Skeletal muscle cell (primary cell): ENCODE measurements at regions not wholly inside any gene's neighbourhood (a gene's known extent, or its start where the extent isn't known, plus 50 kb on each side); places are given as distances from the start of the nearest gene placed in this dataset.
"Not testable (repeated sequence)": the region's sequence is repeated elsewhere in the genome, so short reads cannot be mapped to it uniquely, and the experiment has no call there.

Source experiments
- DNase-seq: peaks from one replicate; pipeline ENCODE4 v3.0.0-alpha.2; 2010; ENCODE audit warnings: low read depth
- H3K4me3 ChIP-seq: 2 replicates; pipeline ENCODE4 v1.5.1; 2011; ENCODE audit warnings: low read depth, mild to moderate bottlenecking, control low read depth, low read length, moderate library complexity

DNA sequence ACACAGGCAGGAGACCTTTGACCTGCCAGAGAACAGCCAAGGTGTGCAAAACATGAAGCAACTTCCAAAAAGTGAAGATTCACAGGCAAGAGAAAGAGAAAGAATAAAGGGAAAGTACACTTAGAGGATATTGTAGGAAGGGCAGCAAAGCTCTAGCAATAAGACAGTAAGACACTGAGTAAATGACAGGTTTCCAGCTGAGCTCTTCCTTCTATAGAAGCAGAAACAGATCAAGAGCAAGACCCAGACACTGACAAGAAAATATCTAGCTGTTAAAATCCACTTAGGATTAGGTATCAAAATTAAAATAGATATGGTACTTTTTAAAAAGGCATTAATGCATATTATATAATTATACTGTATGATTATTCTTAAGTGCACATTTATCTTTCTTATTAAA is 333.4 kb downstream of the RAP2B start:
- DNase-seq: no peak
- H3K4me3 ChIP-seq: no peak overlapping the region

- H3K4me3 ChIP-seq: no peak overlapping the region
- DNase-seq: no peak
Observed at GRCh38 chr3:153502682-153503081, 340.7 kb downstream of the RAP2B start.

DNA sequence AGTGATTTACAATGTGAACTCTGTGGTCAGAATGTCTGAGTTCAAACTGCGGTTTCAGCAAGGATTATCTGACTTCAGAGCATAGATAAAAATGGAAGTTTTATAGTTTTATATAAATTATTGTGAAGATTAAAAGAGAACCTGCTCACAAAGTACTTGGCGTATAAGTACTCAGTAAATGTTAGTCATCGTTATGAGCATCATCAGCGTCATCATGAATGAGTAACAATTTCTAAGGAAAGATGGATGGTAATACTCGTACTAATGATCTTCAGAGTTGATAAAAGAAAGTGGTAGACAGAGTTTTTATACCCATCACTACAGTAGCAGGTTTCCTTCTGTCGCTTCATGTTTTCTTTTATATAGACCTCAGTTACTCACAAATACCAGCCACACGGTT is 341.8 kb downstream of the RAP2B start:
- no peak for DNase-seq
- H3K4me3 ChIP-seq: no peak overlapping the region

DNA sequence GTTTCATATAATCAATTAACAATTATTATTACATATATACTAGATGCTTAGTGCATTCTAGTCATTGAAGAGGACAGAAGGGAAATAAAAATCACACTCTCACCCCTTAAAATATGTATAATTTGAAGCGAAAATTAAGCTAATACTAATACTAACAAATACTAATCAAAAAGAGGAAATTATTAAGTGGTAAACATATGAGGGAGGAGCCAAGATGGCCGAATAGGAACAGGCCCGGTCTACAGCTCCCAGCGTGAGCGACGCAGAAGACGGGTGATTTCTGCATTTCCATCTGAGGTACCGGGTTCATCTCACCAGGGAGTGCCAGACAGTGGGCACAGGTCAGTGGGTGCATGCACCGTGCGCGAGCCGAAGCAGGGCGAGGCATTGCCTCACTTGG is 344.2 kb downstream of the RAP2B start:
- DNase-seq, H3K4me3 ChIP-seq: not testable (repeated sequence)

DNA sequence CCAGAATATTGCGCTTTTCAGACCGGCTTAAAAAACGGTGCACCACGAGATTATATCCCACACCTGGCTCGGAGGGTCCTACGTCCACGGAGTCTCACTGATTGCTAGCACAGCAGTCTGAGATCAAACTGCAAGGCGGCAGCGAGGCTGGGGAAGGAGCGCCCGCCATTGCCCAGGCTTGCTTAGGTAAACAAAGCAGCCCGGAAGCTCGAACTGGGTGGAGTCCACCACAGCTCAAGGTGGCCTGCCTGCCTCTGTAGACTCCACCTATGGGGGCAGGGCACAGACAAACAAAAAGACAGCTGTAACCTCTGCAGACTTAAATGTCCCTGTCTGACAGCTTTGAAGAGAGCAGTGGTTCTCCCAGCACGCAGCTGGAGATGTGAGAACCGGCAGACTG is 344.7 kb downstream of the RAP2B start:
- DNase-seq, H3K4me3 ChIP-seq: not testable (repeated sequence)

GRCh38 chr3:153513236-153513635 is 351.2 kb downstream of the RAP2B start:
- H3K4me3 ChIP-seq: no peak overlapping the region
- no peak for DNase-seq

DNA sequence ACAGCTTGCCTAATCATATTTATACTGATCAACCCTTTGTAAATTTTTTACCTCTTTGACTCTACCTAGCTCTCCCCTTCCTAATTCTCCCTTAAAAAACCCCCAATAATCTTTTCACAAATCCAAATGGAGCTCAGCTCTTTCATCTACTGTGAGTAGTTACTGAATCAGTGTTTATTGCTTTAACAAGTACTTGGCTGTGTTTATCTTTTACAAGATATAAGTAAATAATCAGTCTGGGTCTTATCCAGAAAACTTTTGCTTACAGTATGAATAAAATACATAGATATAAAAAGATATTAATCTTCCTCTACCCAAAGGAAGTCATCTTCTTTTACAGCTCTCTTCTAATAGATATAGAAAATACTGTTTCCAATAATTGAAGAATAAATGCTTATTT is 366.4 kb downstream of the RAP2B start:
- no peak for DNase-seq
- no peak overlapping the region for H3K4me3 ChIP-seq

DNA sequence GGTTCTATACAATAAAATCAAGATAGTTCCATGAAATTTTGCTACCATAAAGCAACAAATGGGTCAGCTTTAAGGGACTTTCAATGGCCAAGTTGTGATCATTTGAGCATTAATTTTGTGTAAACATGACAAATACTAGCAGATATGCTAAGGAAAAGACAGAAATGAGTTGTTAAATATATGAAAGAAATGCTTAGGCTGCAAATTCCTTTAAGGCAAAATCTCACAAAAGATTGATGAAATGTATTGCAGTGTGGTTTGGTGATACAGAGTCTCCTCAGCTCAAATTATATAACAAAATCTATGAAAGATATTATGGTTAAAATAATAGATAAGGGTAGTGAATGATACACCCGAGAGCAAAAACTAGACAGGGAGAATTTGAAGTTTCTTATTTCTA is 377.2 kb downstream of the RAP2B start:
- no peak overlapping the region for H3K4me3 ChIP-seq
- DNase-seq: no peak

- no peak for DNase-seq
- no peak overlapping the region for H3K4me3 ChIP-seq
Observed at GRCh38 chr3:153545471-153545870, 383.4 kb downstream of the RAP2B start.

- no peak overlapping the region for H3K4me3 ChIP-seq
- DNase-seq: no peak
Observed at GRCh38 chr3:153547970-153548369, 385.9 kb downstream of the RAP2B start.

- not testable (repeated sequence) for H3K4me3 ChIP-seq, DNase-seq
Observed at GRCh38 chr3:153549686-153550085, 387.7 kb downstream of the RAP2B start.

DNA sequence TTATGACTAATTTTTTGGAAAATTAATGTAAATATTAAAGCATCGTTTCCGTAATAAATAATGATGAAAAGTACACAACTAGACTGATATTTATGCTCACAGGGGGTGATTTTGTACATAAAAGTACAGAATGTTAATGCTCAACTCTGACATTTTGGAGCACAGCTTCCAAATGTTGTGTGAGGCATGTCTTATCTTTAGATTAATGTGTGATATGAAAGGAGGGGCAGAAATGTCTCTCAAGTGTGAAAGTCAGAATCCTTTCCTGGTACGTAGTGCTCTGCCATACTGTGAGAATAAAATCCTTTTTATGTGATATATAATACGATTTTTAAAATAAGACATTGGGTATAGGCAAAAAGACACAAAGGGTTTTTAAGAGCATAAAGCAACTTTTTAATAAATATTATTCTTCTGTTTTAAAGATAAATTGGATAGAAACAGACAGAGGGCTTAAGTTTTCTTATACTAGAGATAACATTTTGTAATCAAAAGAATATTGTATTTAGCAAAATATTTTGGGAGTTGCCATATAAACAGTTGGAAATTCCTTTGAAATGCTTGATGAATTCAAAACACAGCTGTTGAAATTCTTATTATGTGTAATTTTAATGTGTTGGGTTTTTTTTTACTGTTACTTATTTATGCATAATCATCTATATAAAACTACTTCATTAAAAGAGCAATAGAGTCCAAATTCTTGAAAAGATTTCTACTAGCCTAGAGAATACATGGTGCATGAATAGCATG is 389.7 kb downstream of the RAP2B start:
- DNase-seq: no peak
- no peak overlapping the region for H3K4me3 ChIP-seq

DNA sequence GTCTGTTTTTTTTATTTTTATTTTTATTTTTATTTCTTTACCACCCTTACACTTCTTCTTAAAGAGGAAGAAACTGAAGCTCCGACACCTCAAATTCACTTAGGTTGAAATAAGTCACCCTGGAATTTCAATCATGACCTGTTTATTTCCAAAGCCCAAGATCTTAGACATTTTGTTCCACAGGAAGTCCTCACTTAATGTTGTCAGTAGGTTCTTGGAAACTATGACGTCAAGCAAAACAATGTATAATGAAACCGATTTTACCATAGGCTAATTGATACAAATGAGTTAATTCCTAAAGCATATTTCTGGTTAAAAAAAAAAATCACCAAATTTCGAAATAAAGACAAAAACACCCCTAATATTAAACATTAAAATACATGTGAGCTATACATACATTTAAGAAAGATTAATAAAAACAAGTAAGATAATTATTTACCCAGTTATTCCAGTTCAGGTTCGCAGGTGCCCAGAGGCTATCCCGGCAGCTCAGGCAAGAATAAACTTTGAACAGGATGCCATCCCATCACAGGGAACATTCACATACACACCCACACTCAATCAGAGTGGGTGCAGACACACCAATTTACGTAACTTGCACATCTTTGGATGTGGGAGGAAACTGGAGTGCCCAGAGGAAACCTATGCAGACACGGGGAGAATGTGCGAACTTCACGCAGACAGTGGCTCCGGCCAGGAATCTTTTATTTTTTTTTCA is 391.0 kb downstream of the RAP2B start:
- no peak for DNase-seq
- H3K4me3 ChIP-seq: no peak overlapping the region

GRCh38 chr3:153553605-153553945 is 391.5 kb downstream of the RAP2B start:
- no peak overlapping the region for H3K4me3 ChIP-seq

GRCh38 chr3:153555919-153556318 is 393.9 kb downstream of the RAP2B start:
- no peak for DNase-seq
- no peak overlapping the region for H3K4me3 ChIP-seq

More at GRCh38 chr3:153553605-153553945, 391.5 kb downstream of the RAP2B start:
- no peak for DNase-seq

- not testable (repeated sequence) for DNase-seq, H3K4me3 ChIP-seq
Observed at GRCh38 chr3:153559366-153559765, 397.3 kb downstream of the RAP2B start.

DNA sequence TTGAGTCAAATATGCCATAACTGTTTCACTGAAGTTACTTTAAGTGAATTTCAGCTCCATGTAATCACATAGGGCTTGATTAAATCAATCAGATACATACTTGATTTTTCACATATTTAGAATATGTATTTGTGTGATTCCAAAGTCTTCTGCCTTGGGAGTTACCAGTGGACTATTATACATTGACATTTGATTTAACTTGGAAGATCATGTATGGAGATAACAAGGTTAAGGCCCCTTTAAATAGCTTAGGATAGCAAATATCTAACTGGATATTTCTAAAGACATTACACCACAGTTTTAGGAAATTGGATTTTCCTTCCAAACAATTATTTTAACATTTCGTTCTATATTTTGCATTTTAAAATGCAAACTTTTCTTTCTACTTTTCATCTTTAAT is 405.0 kb downstream of the RAP2B start:
- no peak overlapping the region for H3K4me3 ChIP-seq
- no peak for DNase-seq

DNA sequence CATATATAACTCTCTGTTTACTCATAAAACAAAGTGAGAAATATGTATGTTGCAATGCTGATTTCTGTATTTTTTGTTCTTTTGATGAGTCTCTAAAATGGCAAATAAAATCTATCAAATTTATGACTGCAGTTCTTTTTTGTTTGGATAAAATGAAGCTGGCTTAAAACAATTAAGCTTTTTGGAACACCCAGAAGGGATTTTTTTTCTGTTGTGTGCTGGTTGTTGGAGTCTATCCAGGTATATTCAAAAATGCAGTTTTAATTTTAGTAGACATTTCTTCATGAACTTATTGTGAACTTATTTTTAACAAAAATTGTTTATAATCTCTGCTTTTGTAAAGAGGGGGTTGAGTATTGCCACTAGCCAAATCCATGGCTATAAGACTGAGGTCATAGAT is 405.5 kb downstream of the RAP2B start:
- DNase-seq: no peak
- no peak overlapping the region for H3K4me3 ChIP-seq

DNA sequence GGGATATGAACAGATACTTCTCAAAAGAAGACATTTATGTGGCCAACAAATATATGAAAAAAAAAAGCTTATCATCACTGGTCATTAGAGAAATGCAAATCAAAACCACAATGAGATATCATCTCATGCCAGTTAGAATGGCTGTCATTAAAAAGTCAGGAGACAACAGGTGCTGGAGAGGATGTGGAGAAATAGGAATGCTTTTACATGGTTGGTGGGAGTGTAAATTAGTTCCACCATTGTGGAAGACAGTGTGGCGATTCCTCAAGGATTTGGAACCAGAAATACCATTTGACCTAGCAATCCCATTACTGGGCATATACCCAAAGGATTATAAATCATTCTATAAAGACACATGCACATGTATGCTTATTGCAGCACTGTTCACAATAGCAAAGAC is 408.5 kb downstream of the RAP2B start:
- not testable (repeated sequence) for DNase-seq, H3K4me3 ChIP-seq

GRCh38 chr3:153572165-153572564 is 410.1 kb downstream of the RAP2B start:
- DNase-seq: no peak
- H3K4me3 ChIP-seq: no peak overlapping the region

- DNase-seq: no peak
- no peak overlapping the region for H3K4me3 ChIP-seq
Observed at GRCh38 chr3:153572654-153573053, 410.6 kb downstream of the RAP2B start.
